Right renal cortex interstitium (tissue), 3 donors: ENCODE measurements at regions not wholly inside any gene's neighbourhood (a gene's known extent, or its start where the extent isn't known, plus 50 kb on each side); places are given as distances from the start of the nearest gene placed in this dataset.
"Not testable (repeated sequence)": the region's sequence is repeated elsewhere in the genome, so short reads cannot be mapped to it uniquely, and the experiment has no call there.

Experiments used
- DNase-seq, 3 donors: peaks; one replicate each; pipeline ENCODE4 v3.0.0-alpha.2; 2013; ENCODE audit warnings: low read depth in 3 of 3, low spot score in 2 of 3

DNA sequence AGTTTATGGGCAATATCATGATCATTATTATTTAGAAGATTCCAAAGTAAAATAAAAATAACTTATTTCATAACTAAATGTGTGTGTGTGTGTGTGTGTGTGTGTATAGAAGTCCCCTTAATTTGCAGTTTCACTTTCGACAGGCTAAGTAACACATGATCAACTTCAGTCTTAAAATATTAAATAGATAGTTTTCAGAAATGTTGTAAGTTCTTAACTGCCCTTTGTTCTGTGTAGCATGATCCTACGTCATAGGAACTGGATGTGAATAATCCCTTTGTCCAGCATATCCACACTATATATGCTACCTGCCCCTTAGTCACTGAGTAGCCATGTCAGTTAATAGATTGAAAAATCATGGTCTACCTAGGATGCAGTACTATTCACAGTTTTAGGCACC is 1863.5 kb upstream of the PCDH20 start:
- DNase-seq = no peak

DNA sequence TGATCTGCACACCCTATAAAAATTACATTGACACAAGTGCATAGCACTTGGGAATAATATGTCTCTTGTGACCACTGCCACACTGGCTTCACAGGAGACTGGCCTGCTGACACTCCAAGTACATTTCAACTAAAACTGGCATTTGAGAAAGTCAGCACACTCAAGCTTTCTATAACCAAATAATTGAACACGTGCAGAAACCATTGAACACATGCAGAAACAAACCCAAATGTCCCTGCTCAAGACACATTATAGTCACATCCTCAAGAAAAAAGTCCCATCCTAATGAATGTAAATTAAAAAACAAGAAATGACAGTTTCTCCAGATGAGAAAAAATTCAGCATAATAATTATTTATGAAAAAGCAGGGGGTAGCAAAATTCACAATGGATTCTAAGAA is 1859.1 kb upstream of the PCDH20 start:
- no peak for DNase-seq

DNA sequence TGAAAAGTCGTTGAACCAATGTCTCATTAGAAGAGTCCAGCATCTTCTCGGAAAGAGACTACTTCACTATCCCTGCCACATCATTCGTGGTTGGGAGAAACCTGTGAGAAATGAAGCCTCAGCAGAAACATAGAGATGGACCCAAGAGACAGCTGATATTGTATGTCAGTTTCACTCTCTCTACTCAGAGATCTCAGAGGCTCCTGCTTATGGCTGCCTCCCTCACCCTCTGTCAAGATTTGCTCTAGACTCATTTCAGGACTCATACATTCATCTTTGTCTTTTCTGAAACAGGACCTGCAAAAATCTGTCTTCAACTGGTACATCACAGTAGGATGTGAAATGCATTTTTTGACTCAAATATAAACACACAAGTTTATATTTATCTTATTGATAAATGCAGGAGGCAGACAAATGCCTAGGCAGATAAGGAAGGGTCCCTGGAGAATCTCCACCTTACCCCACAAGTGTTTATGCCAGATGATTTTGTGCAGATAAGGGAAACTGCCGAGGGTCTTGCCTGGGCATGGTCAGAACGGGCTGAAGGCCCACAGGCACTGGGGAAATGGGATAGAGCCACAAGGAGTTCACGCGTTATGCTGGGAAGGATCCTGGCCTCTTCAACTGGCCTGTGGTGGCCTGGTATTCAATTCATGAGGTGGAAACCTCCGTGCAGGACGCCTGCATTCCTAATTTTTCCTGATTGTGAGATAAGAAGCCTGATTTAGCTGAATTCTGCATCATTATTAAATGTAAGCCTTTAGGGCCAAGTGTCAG is 1834.0 kb upstream of the PCDH20 start:
- DNase-seq = no peak

DNA sequence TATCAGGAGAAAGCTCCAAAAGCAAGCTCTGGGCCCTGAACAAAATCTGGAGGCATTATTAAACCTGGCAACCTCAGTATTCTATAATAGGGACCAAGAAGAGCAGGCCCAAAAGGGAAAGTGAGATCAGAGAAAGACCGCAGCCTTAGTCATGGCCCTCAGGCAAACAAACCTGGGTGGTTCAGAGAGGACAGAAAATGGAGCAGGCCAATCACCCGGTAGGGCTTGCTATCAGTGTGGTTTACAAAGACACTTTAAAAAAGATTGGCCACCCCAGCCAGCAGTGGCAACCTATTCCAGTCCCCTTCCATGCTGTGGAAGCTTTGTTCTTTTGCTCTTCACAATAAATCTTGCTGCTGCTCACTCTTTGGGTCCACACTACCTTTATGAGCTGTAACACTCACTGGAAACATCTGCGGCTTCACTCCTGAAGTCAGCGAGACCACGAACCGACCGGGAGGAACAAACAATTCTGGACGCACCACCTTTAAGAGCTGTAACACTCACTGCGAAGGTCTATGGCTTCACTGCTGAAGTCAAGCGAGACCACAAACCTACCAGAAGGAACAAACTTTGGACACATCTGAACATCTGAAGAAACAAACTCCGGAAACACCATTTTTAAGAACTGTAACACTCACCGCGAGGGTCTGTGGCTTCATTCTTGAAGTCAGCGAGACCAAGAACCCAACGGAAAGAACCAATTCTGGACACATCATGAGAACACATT is 1821.2 kb upstream of the PCDH20 start:
- not testable (repeated sequence) for DNase-seq

DNA sequence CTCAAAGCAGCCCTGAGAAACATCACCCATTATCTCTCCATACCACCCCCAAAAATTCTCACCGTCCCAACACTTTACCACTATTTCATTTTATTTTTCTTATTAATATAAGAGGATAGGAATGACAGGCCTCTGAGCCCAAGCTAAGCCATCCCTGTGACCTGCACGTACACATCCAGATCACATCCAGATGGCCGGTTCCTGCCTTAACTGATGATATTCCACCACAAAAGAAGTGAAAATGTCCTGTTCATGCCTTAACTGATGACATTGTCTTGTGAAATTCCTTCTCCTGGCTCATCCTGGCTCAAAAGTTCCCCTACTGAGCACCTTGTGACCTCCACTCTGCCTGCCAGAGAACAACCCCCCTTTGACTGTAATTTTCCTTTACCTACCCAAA is 1802.9 kb upstream of the PCDH20 start:
- not testable (repeated sequence) for DNase-seq

DNA sequence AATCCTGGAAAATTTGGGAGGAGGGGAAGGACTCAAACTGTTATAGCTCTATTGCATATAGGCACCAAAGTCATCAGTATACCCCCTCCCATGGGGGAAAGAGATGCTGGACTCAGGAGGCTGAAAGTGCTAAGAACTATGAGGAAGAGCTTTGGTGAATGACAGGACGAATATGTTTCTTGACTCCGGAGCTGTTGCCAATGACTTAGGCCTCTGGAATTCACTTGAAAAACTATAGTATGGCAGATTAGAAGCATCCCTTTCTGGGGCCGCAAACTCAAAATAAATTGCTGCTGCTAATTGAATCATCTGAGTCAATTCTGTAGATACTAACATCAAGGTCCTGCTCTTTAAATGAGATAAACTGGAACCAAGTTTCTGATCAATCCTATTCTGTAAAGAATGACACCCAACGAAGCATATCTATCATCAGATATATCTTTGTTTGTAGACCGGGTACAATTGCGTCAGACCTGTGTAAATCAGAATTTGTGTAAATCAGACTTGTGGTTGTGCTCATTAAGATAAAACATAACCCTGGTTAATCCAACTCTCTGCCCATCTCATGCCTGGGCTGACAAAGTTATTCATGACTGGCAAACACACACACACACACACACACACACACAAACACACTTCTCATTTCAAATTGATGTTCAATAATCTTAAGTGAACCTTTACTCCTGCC is 1793.8 kb upstream of the PCDH20 start:
- DNase-seq = no peak

DNA sequence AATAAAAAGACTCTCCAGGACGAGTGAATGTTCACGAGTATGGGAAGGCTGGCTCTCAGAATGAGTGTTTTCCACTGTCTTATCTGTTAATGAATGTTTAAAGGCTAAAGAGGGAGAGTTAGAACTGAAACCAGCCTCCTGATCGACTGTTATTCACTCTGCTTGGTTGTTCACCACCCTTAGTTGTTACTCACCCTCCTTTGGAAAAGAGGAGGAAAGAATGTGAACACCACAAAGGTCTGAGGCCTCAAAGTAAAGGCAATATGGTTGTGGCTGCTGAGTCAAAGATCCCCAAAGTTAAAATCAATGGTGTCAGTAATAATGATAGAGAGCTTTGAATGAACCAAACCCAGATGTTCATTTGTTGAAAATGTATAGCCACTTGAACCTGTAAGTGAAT is 1793.2 kb upstream of the PCDH20 start:
- no peak for DNase-seq

DNA sequence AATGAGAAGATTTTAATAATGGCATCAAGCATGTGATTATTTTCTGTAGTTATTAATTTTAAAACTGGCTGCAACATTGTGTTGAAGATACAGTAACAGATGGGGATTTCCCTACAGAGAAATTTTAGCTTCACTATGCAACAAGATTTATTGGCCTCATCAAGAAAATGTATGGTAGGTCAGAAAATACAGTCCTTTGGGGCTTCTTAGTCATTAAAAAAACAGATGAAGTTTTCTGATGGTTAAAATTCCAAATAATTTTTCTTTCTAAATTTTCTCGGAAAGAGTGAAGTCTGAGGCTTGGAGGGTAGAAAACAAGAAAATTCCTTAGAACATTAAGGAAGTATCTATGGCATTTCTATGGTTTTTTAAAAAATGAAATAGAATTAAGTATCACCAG is 1790.8 kb upstream of the PCDH20 start:
- no peak for DNase-seq

DNA sequence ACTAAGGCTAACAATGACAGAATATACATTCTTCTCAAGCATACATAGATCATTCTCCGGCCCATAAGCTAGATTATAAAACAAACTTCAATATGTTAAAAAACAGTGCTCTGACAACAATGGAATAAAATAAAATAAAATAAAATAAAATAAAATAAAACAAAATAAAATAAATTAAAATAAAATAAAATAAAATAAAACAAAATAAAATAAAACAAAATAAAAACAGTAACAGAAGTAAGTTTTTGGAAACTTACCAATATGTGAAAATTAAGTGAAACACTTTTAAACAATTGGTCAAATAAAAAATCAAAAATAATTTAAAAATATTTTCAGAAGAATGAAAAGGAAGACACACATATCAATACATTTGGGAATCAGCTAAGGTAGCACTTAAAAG is 1785.8 kb upstream of the PCDH20 start:
- DNase-seq = no peak

DNA sequence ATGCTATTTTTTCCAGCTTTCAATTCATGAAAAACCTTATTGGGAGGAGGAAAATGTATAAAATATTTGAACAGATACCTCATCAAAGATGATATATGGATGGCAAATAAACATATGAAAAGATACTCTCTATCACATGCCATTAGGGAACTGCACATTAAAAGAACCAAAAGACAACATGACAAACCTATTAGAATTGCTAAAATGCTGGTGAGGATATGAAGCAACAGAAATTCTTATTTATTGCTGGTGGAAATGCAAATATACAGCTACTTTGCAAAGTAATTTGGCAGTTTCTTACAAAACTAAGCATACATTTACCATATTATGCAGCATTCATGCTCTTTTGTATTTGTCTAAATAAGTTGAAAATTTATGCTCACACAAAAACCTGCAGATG is 1783.9 kb upstream of the PCDH20 start:
- DNase-seq = no peak

DNA sequence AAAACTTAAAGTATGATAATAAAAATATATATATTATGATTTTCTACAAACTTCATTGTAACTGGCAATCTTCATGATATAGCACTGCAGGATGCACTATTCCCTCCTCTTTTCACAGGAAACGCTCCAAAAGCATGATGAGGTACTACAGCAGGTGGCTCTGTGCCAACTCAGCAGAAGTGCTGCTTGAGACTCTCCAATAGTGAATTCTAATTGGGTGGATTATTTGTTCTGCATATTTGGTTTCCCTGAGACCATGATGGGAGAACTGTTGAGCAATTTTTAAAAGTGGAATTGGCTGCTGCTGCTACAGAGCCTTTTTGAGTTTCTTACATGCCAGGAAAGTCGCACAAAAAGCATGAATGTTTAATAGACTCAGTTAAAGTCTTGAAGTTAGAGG is 1782.4 kb upstream of the PCDH20 start:
- DNase-seq = no peak

DNA sequence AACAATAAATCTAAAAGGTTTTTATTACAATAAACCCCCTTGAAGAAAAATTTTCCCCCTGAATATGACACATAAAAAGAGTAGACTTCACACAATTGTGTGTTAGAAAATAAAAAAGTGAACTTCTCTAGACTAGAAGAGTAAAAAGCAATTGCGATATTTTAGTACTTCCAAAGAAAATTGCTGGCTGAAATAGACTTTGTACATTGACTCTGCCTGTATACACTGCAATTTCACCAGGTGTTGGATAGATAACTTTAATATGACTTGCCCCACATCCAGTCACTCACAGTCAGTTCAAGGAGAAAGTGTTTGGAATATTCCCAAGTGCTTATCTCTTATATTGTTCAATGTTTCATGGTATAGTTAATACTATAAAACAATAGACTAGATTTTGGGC is 1780.1 kb upstream of the PCDH20 start:
- no peak for DNase-seq

DNA sequence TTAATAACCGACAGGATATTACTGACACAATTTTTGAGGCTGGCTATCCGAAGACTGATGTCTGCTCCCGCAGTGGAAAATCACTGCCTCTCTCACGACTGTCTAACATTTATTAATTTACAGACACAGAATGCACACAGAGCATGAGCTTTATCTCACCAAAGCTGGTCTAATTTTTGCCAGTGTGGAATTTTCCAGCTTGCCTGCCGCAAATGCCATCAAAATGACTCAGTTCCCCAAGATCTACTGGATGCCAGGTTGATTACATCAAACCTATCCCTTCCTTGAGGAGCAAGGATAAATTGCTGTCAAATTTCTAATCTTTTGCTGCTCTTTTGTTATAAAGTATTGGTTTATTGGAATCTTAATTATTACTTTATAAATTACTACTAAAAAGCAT is 1775.1 kb upstream of the PCDH20 start:
- DNase-seq = no peak

DNA sequence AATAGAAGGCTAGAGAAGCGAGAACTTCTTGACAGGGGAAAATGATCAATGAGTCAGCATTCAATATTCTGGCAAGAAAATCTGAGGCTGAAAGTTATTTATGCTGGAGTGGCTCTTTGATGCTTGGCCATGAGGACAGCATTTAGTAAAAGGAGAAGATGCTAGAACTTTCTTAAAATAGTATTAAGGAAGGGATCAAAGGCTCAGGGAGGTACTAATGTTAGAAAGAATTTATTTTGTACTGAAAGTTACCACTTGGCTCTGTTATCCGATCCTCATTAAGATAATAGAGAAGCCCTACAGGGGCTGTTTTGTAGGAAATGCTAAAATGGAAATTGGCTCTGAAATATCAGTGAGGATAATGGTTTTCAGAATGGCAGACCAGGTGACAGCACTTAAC is 1774.6 kb upstream of the PCDH20 start:
- no peak for DNase-seq

DNA sequence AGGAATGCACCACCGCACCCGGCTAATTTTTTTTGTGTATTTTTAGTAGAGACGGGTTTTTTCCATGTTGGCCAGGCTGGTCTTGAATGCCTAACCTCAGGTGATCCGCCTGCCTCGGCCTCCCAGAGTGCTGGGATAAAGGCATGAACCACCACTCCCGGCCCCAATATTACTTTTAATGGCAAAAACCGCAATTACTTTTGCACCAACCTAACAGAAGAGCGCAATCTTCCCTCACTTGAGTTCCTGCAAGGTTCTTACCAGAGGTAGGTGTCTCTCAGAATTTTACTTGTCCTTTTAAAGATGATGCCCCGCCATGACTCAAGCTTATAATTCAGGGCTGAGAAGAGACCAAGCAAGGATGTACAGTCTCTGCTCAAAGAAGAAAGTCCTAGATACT is 1774.1 kb upstream of the PCDH20 start:
- DNase-seq = no peak

DNA sequence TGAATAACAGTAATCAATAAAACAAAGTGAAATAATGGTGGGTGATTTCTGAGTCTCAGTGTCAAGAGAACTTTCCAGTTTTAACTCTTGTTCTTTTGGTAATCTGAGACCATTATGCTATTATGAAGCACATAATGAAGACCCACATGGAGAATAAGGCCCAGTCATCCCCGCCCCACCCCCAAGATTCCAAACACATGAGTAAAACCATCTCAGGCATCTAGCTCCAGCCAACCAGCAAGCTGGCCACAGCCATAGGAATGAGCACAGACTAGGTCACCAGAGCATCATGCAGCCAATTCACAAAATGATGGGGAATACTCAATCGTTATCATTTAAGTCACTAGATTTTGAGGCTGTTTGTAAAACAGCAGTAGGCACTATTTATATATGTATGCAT is 1769.0 kb upstream of the PCDH20 start:
- DNase-seq = no peak

DNA sequence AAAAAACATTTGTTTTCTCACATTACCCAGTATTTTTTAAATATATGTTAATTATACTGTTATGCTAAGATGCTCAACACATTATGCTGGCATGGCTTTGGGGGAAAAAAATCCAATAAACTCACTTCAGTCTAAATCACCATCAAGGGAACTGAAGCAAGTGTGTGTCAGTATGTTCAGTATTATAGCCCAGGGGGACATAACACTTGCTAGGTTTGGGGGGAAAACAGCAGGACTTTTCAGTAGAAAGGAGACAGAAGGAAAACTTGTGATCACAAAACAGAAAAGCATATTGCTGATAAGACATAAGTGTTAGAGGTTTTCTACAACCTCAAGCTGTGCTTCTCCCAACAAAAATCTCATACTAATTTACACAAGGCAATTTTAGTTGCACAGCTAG is 1759.9 kb upstream of the PCDH20 start:
- DNase-seq = no peak

DNA sequence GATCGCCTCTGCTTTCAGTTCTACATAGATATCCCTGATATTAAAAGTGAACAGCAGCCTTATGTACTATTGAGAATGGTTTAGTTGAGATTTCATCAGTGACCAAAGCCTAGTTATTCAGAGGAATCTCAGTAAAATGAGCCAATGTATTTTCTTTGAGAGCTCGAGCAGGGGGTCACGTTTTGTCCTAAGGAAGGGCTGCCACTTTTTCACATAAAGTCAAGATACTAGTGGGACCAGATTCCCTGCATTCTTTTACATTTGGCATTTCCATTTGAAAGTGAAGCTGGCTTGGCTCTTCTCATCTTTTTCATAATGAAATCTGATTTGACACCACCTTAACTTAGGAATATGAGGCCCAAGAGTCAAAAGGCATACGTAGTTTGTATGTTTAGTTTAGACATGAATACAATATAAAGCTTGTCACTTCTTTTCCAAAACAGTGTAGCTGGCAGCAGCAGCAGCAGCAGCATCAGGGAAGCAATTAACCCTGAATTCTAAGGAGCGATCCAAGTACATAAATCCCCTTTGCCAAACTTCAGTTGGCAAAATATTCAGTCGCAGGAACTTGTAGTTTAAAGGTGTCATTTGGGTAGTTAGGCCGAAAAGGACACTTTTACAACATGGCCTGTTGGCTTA is 1752.2 kb upstream of the PCDH20 start:
- DNase-seq = no peak

DNA sequence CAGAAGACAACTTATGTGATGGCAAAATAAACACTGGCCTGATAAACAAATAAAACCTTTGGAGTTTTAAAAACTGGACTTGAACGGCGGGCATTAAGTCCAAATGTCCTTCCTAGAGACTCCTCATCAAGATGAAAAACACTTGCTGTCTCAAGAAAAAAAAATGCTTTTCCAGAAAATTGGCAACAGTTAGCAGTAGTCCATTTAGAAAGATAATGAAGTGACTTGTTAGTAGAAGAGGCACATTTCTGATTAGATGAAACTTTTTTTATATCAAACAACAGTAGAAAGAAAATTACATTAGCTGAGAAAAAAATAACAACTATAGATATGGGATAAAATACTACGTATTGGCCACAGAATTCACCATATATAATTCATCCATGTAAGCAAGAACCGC is 1750.7 kb upstream of the PCDH20 start:
- no peak for DNase-seq

DNA sequence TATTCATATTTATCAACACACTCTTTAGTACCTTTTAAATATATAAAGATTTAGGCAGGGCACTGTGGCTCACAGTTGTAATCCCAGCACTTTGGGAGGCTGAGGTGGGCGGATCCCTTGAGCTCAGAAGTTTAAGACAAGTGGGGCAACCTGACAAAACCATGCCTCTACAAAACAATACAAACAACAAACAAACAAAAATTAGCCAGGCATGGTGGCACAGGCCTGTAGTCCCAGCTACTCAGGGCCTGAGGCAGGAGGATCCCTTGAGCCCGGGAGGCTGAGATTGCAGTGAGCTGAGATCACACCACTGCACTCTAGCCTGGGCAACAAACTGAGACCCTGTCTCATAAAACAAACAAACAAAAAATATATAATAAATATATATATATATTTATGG is 1748.3 kb upstream of the PCDH20 start:
- no peak for DNase-seq

DNA sequence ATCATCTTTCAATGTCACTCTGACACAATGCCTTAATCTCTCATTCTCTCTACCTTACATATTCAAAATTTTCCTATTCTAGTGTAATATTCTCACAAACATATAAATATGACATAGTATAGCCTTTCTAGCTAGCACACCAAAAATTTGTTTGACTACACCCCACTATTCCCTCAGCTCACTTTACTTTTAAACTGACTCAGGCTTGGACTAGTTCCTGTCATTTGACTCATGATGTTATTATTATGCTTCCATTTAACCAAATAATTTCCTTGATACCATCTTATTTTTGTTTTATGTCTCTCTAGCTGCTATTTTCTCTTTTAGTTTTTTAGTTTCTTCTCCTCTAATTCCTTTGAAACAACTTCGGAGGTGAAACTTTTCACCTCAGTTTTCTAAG is 1745.6 kb upstream of the PCDH20 start:
- DNase-seq = no peak
